Mucosa of descending colon (tissue), 3 donors: ENCODE measurements at regions not wholly inside any gene's neighbourhood (a gene's known extent, or its start where the extent isn't known, plus 50 kb on each side); places are given as distances from the start of the nearest gene placed in this dataset.
"Not testable (repeated sequence)": the region's sequence is repeated elsewhere in the genome, so short reads cannot be mapped to it uniquely, and the experiment has no call there.

Source experiments
- ATAC-seq: fragments of 200-7000 bp; cut with Tn5 transposase; one replicate; pipeline ENCODE4 v1.9.1; 2020; ENCODE audit warnings: mild to moderate bottlenecking, moderate library complexity
- DNase-seq, 3 donors: peaks; one replicate each; pipeline ENCODE4 v3.0.0-alpha.2; 2020
- H3K36me3 ChIP-seq: fragments of 200-600 bp; one replicate; pipeline ENCODE4 v1.8.0; 2021; ENCODE audit warnings: low read depth, mild to moderate bottlenecking
- H3K4me1 ChIP-seq: fragments of 200-600 bp; one replicate; pipeline ENCODE4 v1.8.0; 2021; ENCODE audit warnings: low read depth, mild to moderate bottlenecking
- H3K4me3 ChIP-seq: fragments of 200-600 bp; one replicate; pipeline ENCODE4 v1.8.0; 2021; ENCODE audit warnings: mild to moderate bottlenecking
- H3K9me3 ChIP-seq: fragments of 200-600 bp; one replicate; pipeline ENCODE4 v1.8.0; 2021; ENCODE audit warnings: mild to moderate bottlenecking
- CTCF ChIP-seq: fragments of 200-600 bp; IDR thresholded peaks from one replicate; pipeline ENCODE4 v1.8.0; 2022; ENCODE audit warnings: antibody characterized with exemption, mild to moderate bottlenecking
- intact Hi-C, 2 donors: fragments of 100-400 bp; cut with DNase I in 1 of 2; cut with micrococcal nuclease in 1 of 2; formaldehyde crosslinking; loops; one replicate each; pipeline versions ENCODE4 v1.11.0 to v1.11.1; 2022; cut with DNase I, micrococcal nuclease
- donor health status: DM: no; HTN: no; CAD: no; lungs with moderate emphysema.
- donor health status: DM: no; HTN: no; CAD: no.
- donor health status: DM: no; HTN: yes; CAD: no.

DNA sequence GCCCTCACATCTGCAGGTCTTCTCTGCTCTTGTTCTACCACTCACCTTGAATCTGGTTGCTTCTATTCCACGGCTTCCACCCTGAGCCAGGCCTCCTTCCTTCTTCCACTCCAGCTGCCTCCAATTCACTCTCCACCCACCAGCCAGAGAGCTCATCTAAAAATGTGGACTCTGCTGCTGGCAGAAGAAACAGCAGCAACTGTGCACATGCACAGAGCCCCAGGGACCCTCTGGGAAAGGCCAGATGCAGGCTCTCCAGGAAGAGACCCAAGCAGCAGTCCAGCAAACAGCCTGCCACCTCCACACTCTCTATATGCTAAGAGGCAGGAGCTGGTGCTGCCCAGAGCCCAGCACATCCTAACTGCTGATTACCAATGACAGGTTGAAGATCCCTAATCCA lies 162.6 kb upstream of the TOP1 start:
- Histone ChIP-seq H3K9me3 (no peaks in the 10 kb centered on the region), H3K36me3 (no peaks in the 10 kb centered on the region), H3K4me1 (no peaks in the 10 kb centered on the region), H3K4me3 (no peak overlapping the region)
- TF ChIP-seq CTCF, result no peak
- no peak for ATAC-seq
- DNase-seq, result no peak
- intact Hi-C loops, result no loop called here

GRCh38 chr20:40868551-40869217 lies 159.9 kb upstream of the TOP1 start:
- Histone ChIP-seq H3K4me1 (no peaks in the 10 kb centered on the region), H3K36me3 (no peaks in the 10 kb centered on the region), H3K9me3 (no peaks in the 10 kb centered on the region), H3K4me3 (no peak overlapping the region)
- intact Hi-C loops, result no loop called here
- DNase-seq, result peak in 1 of 3 donors; percentile 38
- TF ChIP-seq CTCF, result no peak
- peak; percentile 18 for ATAC-seq

- TF ChIP-seq CTCF, result no peak
- intact Hi-C loops, result no loop called here
- ATAC-seq, result no peak
Measured at GRCh38 chr20:40869218-40870147, 159.1 kb upstream of the TOP1 start.

GRCh38 chr20:40875116-40876085 lies 153.2 kb upstream of the TOP1 start:
- DNase-seq (no peak), ATAC-seq (no peak)
- Histone ChIP-seq H3K36me3 (no peaks in the 10 kb centered on the region), H3K9me3 (no peaks in the 10 kb centered on the region), H3K4me3 (no peak overlapping the region), H3K4me1 (no peaks in the 10 kb centered on the region)
- intact Hi-C loops, result no loop called here
- TF ChIP-seq CTCF, result no peak

More at GRCh38 chr20:40869218-40870147, 159.1 kb upstream of the TOP1 start:
- Histone ChIP-seq H3K9me3 (no peaks in the 10 kb centered on the region), H3K4me3 (no peak overlapping the region), H3K36me3 (no peaks in the 10 kb centered on the region), H3K4me1 (no peaks in the 10 kb centered on the region)
- no peak for DNase-seq

DNA sequence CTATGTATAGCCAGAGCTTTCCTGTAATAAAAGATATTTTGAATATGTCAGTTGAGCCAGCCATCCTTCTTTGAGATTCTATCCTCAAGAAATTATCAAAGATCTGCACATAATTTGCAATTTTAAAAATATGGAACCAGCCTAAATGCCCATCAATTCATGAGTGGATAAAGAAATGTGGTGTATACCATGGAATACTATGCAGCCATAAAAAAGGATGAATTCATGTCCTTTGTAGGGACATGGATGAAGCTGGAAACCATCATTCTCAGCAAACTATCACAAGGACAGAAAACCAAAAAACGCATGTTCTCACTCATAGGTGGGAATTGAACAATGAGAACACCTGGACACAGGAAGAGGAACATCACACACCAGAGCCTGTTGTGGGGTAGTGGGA lies 150.5 kb upstream of the TOP1 start:
- intact Hi-C loops, H3K4me3 ChIP-seq, H3K9me3 ChIP-seq, ATAC-seq, H3K36me3 ChIP-seq, DNase-seq, H3K4me1 ChIP-seq: not testable (repeated sequence)
